ENCODE measurements at regions not wholly inside any gene's neighbourhood (a gene's known extent, or its start where the extent isn't known, plus 50 kb on each side); places are given as distances from the start of the nearest gene placed in this dataset.

DNA sequence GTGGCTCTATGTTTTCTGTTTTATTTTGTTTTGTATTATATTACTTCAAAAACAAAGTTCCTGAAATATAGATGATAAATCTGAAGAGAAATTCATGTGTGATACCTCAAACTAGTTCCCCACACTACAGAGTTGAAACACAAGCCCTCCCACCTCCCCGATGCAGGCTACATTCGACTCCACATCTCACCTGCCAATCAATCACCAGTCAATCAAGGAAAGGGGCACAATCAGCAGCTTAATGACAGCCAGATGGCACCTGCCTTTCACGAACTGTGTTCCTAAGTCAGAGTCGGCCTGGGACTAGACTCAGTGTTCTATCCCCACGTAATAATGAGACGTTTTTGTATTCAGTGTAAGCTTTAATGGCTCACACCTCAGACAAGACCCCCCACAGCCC is 313.4 kb downstream of the SPATA17 start:
- H3K9me3 ChIP-seq = no peaks in the 10 kb centered on the region
- no peaks in the 10 kb centered on the region for H3K27me3 ChIP-seq
- TF ChIP-seq POLR2A (IDR thresholded peaks at IDR 0.05; ENCODE audit: low read depth) (no peak), POLR2AphosphoS5 (IDR thresholded peaks at IDR 0.05) (no peak), EP300 (IDR thresholded peaks at IDR 0.05) (no peak)
- TF ChIP-seq, protein P1, sequence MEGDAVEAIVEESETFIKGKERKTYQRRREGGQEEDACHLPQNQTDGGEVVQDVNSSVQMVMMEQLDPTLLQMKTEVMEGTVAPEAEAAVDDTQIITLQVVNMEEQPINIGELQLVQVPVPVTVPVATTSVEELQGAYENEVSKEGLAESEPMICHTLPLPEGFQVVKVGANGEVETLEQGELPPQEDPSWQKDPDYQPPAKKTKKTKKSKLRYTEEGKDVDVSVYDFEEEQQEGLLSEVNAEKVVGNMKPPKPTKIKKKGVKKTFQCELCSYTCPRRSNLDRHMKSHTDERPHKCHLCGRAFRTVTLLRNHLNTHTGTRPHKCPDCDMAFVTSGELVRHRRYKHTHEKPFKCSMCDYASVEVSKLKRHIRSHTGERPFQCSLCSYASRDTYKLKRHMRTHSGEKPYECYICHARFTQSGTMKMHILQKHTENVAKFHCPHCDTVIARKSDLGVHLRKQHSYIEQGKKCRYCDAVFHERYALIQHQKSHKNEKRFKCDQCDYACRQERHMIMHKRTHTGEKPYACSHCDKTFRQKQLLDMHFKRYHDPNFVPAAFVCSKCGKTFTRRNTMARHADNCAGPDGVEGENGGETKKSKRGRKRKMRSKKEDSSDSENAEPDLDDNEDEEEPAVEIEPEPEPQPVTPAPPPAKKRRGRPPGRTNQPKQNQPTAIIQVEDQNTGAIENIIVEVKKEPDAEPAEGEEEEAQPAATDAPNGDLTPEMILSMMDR (IDR thresholded peaks at IDR 0.05) = no peak
- H3K4me3 ChIP-seq = no peak overlapping the region
- H3K4me1 ChIP-seq = no peaks in the 10 kb centered on the region
- H3K27ac ChIP-seq (replicated peaks in 1 of 4) = no peak overlapping the region
- 81% methylated on average over 6 of the region's 6 CpGs for WGBS
- DNase-seq (ENCODE audit: extremely low spot score) = no peak
- intact Hi-C loops (cut with DNase I) = no loop called here
- H3K36me3 ChIP-seq = no peaks in the 10 kb centered on the region

- WGBS = 86% methylated on average over 8 of the region's 8 CpGs
Observed at GRCh38 chr1:217946511-217946910, 315.4 kb downstream of the SPATA17 start.

DNA sequence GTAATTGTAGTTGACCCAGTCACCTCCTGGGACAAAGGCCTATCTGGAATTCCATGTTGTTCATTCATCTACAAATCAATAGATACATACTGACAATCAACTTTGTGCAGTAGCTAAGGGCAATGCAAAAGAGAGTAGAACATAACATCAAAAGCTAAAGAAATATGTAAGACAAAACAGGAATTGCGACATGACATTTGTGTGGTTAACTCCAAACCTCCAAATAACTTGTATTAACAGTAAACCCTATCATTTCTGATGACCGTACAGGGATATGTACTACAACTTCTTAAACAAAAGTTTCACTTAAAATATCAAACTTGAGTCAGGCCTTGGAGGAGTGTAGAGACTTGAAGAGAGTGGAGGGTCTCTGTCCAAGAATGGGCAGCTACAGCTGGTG is 317.6 kb downstream of the SPATA17 start:
- Histone ChIP-seq H3K27ac (replicated peaks in 1 of 4) (no peak overlapping the region), H3K9me3 (no peaks in the 10 kb centered on the region), H3K4me3 (no peak overlapping the region), H3K27me3 (no peaks in the 10 kb centered on the region), H3K36me3 (no peaks in the 10 kb centered on the region), H3K4me1 (no peaks in the 10 kb centered on the region)
- intact Hi-C loops (cut with DNase I) = no loop called here
- DNase-seq (ENCODE audit: extremely low spot score) = no peak
- WGBS = 48% methylated on average over 2 of the region's 2 CpGs
- TF ChIP-seq POLR2AphosphoS5 (IDR thresholded peaks at IDR 0.05) (no peak), POLR2A (IDR thresholded peaks at IDR 0.05; ENCODE audit: low read depth) (no peak)
- TF ChIP-seq, protein P1 (IDR thresholded peaks at IDR 0.05) = no peak

More at GRCh38 chr1:217946511-217946910, 315.4 kb downstream of the SPATA17 start:
- intact Hi-C loops (cut with DNase I) = no loop called here
- Histone ChIP-seq H3K9me3 (no peaks in the 10 kb centered on the region), H3K4me3 (no peak overlapping the region), H3K4me1 (no peaks in the 10 kb centered on the region), H3K27ac (replicated peaks in 1 of 4) (no peak overlapping the region), H3K36me3 (no peaks in the 10 kb centered on the region), H3K27me3 (no peaks in the 10 kb centered on the region)
- DNase-seq (ENCODE audit: extremely low spot score) = no peak
- TF ChIP-seq EP300 (IDR thresholded peaks at IDR 0.05) (no peak), POLR2A (IDR thresholded peaks at IDR 0.05; ENCODE audit: low read depth) (no peak), POLR2AphosphoS5 (IDR thresholded peaks at IDR 0.05) (no peak)
- TF ChIP-seq, protein P1 (IDR thresholded peaks at IDR 0.05) = no peak

DNA sequence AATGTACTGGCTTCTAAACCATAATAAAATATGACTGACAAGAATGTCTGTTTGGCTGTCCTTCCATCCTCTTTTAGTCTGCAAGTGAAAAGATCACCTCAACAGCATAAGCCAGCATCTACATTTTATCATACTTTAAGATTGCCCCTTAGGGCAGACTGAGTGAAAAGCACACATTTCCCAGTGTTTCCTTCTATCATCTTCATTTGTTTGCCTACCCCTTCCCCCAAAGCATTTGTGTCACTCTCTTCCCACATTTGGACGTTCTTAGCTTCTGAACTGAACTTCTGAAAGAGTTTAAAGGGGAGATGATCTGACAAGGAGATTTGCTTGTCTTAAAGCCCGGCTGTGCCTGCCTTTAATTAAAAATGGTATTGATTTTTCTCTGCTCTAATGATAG is 322.2 kb downstream of the SPATA17 start:
- Histone ChIP-seq H3K4me1 (no peaks in the 10 kb centered on the region), H3K36me3 (no peaks in the 10 kb centered on the region), H3K4me3 (no peak overlapping the region), H3K9me3 (no peaks in the 10 kb centered on the region), H3K27me3 (no peaks in the 10 kb centered on the region), H3K27ac (replicated peaks in 1 of 4) (no peak overlapping the region)
- WGBS = 49% methylated on average over 2 of the region's 2 CpGs
- no peak for DNase-seq (ENCODE audit: extremely low spot score)
- intact Hi-C loops (cut with DNase I) = no loop called here
- TF ChIP-seq EP300 (IDR thresholded peaks at IDR 0.05) (no peak), POLR2AphosphoS5 (IDR thresholded peaks at IDR 0.05) (no peak)

GRCh38 chr1:217953922-217954321 is 322.8 kb downstream of the SPATA17 start:
- Histone ChIP-seq H3K36me3 (no peaks in the 10 kb centered on the region), H3K27ac (replicated peaks in 1 of 4) (no peak overlapping the region), H3K4me3 (no peak overlapping the region), H3K4me1 (no peaks in the 10 kb centered on the region), H3K9me3 (no peaks in the 10 kb centered on the region), H3K27me3 (no peaks in the 10 kb centered on the region)
- intact Hi-C loops (cut with DNase I) = no loop called here
- no peak for TF ChIP-seq EP300 (IDR thresholded peaks at IDR 0.05)
- TF ChIP-seq POLR2A (IDR thresholded peaks at IDR 0.05; ENCODE audit: low read depth) = no peak
- TF ChIP-seq, protein P1 (IDR thresholded peaks at IDR 0.05) = no peak
- TF ChIP-seq POLR2AphosphoS5 (IDR thresholded peaks at IDR 0.05) = no peak
- 64% methylated on average over 2 of the region's 2 CpGs for WGBS
- DNase-seq (ENCODE audit: extremely low spot score) = no peak

Measured in esophagus muscularis mucosa (tissue), 4 donors.